ENCODE measurements at regions not wholly inside any gene's neighbourhood (a gene's known extent, or its start where the extent isn't known, plus 50 kb on each side); places are given as distances from the start of the nearest gene placed in this dataset.
"Not testable (repeated sequence)": the region's sequence is repeated elsewhere in the genome, so short reads cannot be mapped to it uniquely, and the experiment has no call there.

- no peak for DNase-seq
Measured at GRCh38 chr3:166810741-166811445, 569.2 kb downstream of the ZBBX start.

GRCh38 chr3:166809520-166809919 is 570.6 kb downstream of the ZBBX start:
- no peak for DNase-seq

- DNase-seq, result no peak
Measured at GRCh38 chr3:166788936-166789335, 591.2 kb downstream of the ZBBX start.

GRCh38 chr3:166785876-166786275 is 594.2 kb downstream of the ZBBX start:
- no peak for DNase-seq

GRCh38 chr3:166783206-166783605 is 596.9 kb downstream of the ZBBX start:
- DNase-seq, result no peak

GRCh38 chr3:166764698-166765318 is 615.3 kb downstream of the ZBBX start:
- DNase-seq, result no peak

GRCh38 chr3:166759736-166760513 is 620.2 kb downstream of the ZBBX start:
- no peak for DNase-seq

- no peak for DNase-seq
Measured at GRCh38 chr3:166752214-166752613, 627.9 kb downstream of the ZBBX start.

GRCh38 chr3:166743481-166744134 is 636.5 kb downstream of the ZBBX start:
- DNase-seq, result no peak

GRCh38 chr3:166734734-166735133 is 645.4 kb downstream of the ZBBX start:
- no peak for DNase-seq

- no peak for DNase-seq
Measured at GRCh38 chr3:166731701-166732100, 648.4 kb downstream of the ZBBX start.

GRCh38 chr3:166721466-166721865 is 658.6 kb downstream of the ZBBX start:
- DNase-seq, result no peak

- DNase-seq, result no peak
Measured at GRCh38 chr3:166714206-166714605, 665.9 kb downstream of the ZBBX start.

- no peak for DNase-seq
Measured at GRCh38 chr3:166713787-166714186, 666.3 kb downstream of the ZBBX start.

- DNase-seq, result no peak
Measured at GRCh38 chr3:166706094-166706493, 674.0 kb downstream of the ZBBX start.

- no peak for DNase-seq
Measured at GRCh38 chr3:166697495-166697894, 682.6 kb downstream of the ZBBX start.

GRCh38 chr3:166696103-166696502 is 684.0 kb downstream of the ZBBX start:
- DNase-seq, result no peak

GRCh38 chr3:166688665-166689064 is 691.4 kb downstream of the ZBBX start:
- DNase-seq, result no peak

GRCh38 chr3:166685246-166685645 is 694.9 kb downstream of the ZBBX start:
- peak in 1 of 2 experiments; percentile 13 for DNase-seq

GRCh38 chr3:166684077-166684476 is 696.0 kb downstream of the ZBBX start:
- DNase-seq, result not testable (repeated sequence)

GRCh38 chr3:166669781-166670180 is 710.3 kb downstream of the ZBBX start:
- DNase-seq, result no peak

- no peak for DNase-seq
Measured at GRCh38 chr3:166663194-166663593, 716.9 kb downstream of the ZBBX start.

GRCh38 chr3:166661621-166662020 is 718.5 kb downstream of the ZBBX start:
- no peak for DNase-seq
